Mucosa of rectum (tissue), 2 donors: ENCODE measurements at regions not wholly inside any gene's neighbourhood (a gene's known extent, or its start where the extent isn't known, plus 50 kb on each side); places are given as distances from the start of the nearest gene placed in this dataset.
"Not testable (repeated sequence)": the region's sequence is repeated elsewhere in the genome, so short reads cannot be mapped to it uniquely, and the experiment has no call there.

Experiments used
- H3K27ac ChIP-seq, 2 donors: one replicate each; pipeline ENCODE4 v1.7.0; 2013; ENCODE audit warnings: inconsistent platforms in 2 of 2, low read depth in 2 of 2, low read length in 2 of 2
- H3K27me3 ChIP-seq, 2 donors: one replicate each; pipeline ENCODE4 v1.7.0; 2013; ENCODE audit warnings: low read length in 2 of 2; ENCODE audit not compliant: control insufficient read depth in 2 of 2, insufficient read depth in 2 of 2
- H3K36me3 ChIP-seq, 2 donors: one replicate each; pipeline ENCODE4 v1.7.0; 2013; ENCODE audit warnings: low read length in 2 of 2; ENCODE audit not compliant: control insufficient read depth in 2 of 2, insufficient read depth in 2 of 2
- H3K4me1 ChIP-seq, 2 donors: one replicate each; pipeline ENCODE4 v1.7.0; 2013; ENCODE audit warnings: low read length in 2 of 2, mild to moderate bottlenecking in 1 of 2; ENCODE audit not compliant: control insufficient read depth in 2 of 2, insufficient read depth in 2 of 2
- H3K4me3 ChIP-seq, 2 donors: one replicate each; pipeline ENCODE4 v1.7.0; 2013; ENCODE audit warnings: low read length in 2 of 2
- H3K9ac ChIP-seq, 2 donors: one replicate each; pipeline ENCODE4 v1.7.0; 2013; ENCODE audit warnings: low read length in 2 of 2, low read depth in 1 of 2, mild to moderate bottlenecking in 1 of 2
- H3K9me3 ChIP-seq, 2 donors: one replicate each; pipeline ENCODE4 v1.7.0; 2013; ENCODE audit warnings: low read length in 2 of 2; ENCODE audit not compliant: control insufficient read depth in 2 of 2
- donor health status: healthy.
- donor health status: Normal muscosa, but diverticular disease.

DNA sequence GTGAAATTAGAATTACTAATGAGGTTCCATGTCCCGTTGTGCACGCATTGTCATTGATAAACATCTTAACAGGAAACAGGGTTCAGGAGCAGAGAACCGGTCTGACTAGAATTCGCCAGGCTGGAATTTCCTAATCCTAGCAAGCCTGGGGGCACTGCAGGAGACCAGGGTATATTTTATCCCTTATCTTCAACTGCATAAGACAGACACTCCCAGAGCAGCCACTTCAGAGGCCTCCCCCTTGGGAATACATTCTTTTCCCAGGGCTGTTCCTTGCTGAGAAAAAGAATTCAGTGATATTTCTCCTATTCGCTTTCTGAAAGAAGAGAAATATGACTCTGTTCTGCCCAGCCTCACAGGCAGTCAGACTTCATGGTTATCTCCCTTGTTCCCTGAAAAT lies 416.6 kb upstream of the HTR2C start:
- not testable (repeated sequence) for H3K4me3 ChIP-seq, H3K36me3 ChIP-seq, H3K27ac ChIP-seq, H3K9ac ChIP-seq, H3K4me1 ChIP-seq, H3K27me3 ChIP-seq, H3K9me3 ChIP-seq

DNA sequence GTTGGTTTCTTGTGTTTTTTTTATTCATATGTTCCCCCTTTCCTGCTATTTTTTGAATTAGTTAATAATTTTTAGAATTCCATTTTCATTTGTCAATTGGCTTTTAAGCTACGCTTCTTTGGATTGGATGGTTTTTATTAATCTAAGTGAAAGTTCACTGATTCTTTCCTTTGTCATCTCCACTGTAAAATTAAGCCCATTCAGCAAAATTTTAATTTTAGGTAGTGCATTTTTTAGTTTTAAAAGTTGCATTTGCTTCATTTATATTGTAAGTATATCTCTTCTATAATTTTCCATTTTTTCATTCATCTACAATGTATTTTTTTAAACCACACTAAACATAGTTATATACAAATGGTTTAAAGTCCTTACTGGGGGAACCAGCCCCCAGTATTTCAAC lies 417.3 kb upstream of the HTR2C start:
- Histone ChIP-seq H3K9me3 (peaks cover 0 to 5% of the 10 kb centered on the region in 2 donors), H3K27ac (no peak overlapping the region), H3K4me1 (no peaks in the 10 kb centered on the region), H3K36me3 (no peaks in the 10 kb centered on the region), H3K27me3 (no peaks in the 10 kb centered on the region), H3K9ac (no peak overlapping the region), H3K4me3 (no peak overlapping the region)

DNA sequence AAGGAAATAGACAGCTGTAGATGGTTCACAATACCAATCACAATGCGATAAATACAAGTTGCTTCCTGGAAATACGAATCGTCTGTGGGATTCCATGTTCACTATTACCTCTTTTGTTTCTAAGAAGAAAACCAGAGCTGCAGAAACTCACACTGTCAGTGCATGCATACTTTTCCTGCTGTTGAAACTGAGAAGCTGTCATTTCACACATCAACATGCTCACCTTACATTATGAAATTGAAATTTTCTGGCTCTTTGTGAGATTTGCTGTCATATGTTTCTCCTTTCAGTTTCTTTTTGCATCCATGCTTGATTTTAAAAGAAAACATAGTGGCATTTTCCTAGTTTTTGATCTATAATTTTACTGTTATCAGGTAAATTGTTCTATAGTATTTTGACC lies 418.3 kb upstream of the HTR2C start:
- Histone ChIP-seq H3K4me3 (no peak overlapping the region), H3K36me3 (no peaks in the 10 kb centered on the region), H3K27ac (no peak overlapping the region), H3K27me3 (no peaks in the 10 kb centered on the region), H3K4me1 (no peaks in the 10 kb centered on the region), H3K9ac (no peak overlapping the region), H3K9me3 (peaks cover 0 to 5% of the 10 kb centered on the region in 2 donors)

DNA sequence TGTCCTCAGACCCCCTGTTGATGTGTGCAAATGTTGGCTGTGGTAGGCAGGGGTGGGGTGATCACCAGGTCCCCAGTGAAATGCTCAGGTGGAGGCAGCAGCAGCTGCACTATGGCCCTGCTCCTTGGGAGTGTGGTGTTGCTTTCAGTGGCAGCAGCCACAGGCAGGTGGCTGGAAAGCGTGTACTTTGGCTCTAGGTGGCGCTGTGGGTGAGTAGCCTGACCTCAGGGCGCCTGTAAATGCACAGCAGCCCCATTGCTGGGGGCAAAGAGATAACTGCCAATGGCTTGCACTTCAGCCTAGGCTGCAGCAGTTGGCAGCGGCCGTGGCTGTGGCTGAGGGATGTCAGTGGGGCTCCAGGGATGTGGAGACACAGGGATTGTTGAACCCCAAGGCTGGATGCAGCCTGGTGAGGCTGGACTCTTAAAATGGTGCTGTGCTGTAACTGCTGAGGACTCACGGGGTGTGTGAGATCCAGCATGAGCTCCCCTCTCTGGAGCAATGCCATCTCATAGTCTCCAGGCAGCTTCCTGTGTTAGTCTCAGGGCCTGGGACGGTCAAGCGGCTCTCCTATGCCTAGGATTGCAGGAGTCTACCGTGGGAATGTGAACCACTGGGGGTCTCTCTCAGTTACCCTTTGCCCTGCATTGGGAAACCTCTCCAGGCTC lies 421.7 kb upstream of the HTR2C start:
- H3K9me3 ChIP-seq = no peaks in the 10 kb centered on the region
- H3K36me3 ChIP-seq = no peaks in the 10 kb centered on the region

DNA sequence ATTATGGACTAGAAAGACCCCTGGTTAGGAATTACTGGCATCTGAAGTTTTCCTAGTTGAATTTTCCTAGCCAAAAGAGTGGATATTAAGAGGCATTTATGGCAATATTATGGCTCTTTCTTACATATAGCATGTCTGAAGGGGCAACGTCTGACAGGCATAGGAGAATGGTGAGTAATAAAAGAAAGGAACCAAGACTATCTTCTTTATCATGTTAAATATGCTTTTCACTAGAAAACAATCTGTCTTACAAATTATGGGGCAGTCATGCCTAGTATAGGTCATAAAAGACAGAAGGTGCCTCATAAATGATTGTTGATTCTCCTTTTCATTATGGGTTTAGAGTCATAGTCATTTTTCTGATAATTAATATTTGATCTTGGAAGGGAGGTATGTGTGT lies 431.1 kb upstream of the HTR2C start:
- H3K4me1 ChIP-seq = no peaks in the 10 kb centered on the region
- no peaks in the 10 kb centered on the region for H3K27me3 ChIP-seq

More for the DNA sequence above, 421.7 kb upstream of the HTR2C start:
- Histone ChIP-seq H3K27me3 (no peaks in the 10 kb centered on the region), H3K9ac (no peak overlapping the region), H3K27ac (no peak overlapping the region), H3K4me3 (no peak overlapping the region), H3K4me1 (no peaks in the 10 kb centered on the region)

DNA sequence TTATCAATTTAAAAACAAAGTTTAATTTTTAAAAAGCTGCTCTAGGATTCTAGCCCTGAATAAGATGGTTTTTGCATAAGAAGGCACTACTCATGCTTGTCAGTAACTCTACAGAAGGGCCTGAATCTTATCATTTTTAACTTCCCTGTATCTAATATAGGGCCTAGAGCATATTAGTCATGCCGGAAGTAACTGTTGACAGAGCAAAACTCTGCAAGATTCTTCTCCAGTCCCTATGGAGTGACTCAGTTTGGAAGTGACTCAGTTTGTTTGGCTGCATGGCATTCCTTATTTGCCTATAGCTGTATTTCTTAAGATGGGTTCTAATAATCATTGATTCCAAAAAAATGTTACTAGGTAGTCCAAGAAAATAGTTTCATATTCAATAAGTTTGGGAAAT lies 431.8 kb upstream of the HTR2C start:
- no peaks in the 10 kb centered on the region for H3K27me3 ChIP-seq

More for the DNA sequence above, 431.1 kb upstream of the HTR2C start:
- H3K27ac ChIP-seq = no peak overlapping the region
- no peaks in the 10 kb centered on the region for H3K9me3 ChIP-seq
- H3K36me3 ChIP-seq = no peaks in the 10 kb centered on the region
- H3K9ac ChIP-seq = no peak overlapping the region
- no peak overlapping the region for H3K4me3 ChIP-seq

DNA sequence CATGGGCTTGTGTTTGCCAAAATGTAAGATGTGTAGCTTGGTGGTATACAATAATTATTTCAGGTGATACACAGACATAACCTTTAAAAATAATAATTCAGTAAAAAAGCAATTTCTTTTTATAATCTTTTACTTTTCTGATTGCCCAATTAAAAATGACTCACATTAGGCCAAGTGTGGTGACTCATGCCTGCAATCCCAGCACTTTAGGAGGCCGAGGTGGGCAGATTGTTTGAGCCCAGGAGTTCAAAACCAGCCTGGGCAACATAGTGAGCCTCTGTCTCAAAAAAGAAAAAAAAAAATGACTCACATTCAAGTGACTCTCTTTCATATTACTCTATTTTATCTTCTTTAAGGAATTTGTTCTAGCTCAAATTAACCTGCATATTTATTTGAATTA lies 449.4 kb upstream of the HTR2C start:
- no peak overlapping the region for H3K4me3 ChIP-seq
- no peak overlapping the region for H3K27ac ChIP-seq
- no peaks in the 10 kb centered on the region for H3K4me1 ChIP-seq
- H3K36me3 ChIP-seq = no peaks in the 10 kb centered on the region
- no peaks in the 10 kb centered on the region for H3K9me3 ChIP-seq
- no peak overlapping the region for H3K9ac ChIP-seq
- no peaks in the 10 kb centered on the region for H3K27me3 ChIP-seq

More for the DNA sequence above, 431.8 kb upstream of the HTR2C start:
- no peaks in the 10 kb centered on the region for H3K36me3 ChIP-seq
- H3K9ac ChIP-seq = no peak overlapping the region
- H3K4me3 ChIP-seq = no peak overlapping the region
- H3K4me1 ChIP-seq = no peaks in the 10 kb centered on the region
- no peak overlapping the region for H3K27ac ChIP-seq
- H3K9me3 ChIP-seq = no peaks in the 10 kb centered on the region

DNA sequence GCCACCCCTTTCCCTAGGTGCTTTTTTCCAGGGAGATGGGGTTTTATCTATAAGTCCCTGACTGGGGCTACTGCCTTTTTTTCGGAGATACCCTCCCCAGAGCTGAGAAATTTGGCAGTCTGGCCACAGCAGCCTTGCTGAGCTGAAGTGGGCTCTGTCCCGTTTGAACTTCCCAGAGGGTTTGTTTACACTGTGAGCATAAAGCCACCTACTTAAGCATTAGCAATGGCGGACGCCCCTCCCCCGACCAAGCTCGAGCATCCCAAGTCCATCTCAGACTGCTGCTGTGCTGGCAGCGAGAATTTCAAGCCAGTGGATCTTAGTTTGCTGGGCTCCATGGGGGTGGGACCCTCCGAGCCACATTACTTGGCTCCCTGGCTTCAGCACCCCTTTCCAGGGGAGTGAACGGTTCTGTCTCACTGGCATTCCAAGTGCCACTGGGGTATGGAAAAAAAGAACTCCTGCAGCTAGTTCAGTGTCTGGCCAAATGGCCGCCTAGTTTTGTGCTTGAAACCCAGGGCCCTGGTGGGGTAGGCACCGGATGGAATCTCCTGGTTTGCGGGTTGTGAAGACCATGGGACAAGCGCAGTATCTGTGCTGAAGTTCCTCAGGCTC lies 456.4 kb upstream of the HTR2C start:
- no peaks in the 10 kb centered on the region for H3K4me1 ChIP-seq
- no peak overlapping the region for H3K4me3 ChIP-seq
- no peaks in the 10 kb centered on the region for H3K27me3 ChIP-seq
- H3K27ac ChIP-seq = no peak overlapping the region
- H3K9ac ChIP-seq = no peak overlapping the region
- no peaks in the 10 kb centered on the region for H3K9me3 ChIP-seq
- H3K36me3 ChIP-seq = no peaks in the 10 kb centered on the region

DNA sequence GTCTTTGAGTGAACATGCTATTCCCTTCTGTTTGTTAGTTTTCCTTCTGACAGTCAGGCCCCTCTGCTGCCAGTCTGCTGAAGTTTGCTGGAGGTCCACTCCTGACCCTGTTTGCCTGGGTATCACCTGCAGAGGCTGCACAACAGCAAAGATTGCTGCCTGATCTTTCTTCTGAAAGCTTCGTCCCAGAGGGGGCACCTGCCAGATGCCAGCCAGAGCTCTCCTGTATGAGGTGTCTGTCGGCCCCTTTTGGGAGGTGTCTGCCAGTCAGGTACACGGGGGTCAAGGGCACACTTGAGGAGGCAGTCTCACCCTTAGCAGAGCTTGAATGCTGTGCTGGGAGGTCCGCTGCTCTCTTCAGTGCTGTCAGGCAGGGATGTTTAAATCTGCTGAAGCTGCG lies 456.9 kb upstream of the HTR2C start:
- Histone ChIP-seq H3K27ac (no peak overlapping the region), H3K9ac (no peak overlapping the region), H3K4me3 (no peak overlapping the region), H3K27me3 (no peaks in the 10 kb centered on the region), H3K9me3 (no peaks in the 10 kb centered on the region), H3K4me1 (no peaks in the 10 kb centered on the region), H3K36me3 (no peaks in the 10 kb centered on the region)

DNA sequence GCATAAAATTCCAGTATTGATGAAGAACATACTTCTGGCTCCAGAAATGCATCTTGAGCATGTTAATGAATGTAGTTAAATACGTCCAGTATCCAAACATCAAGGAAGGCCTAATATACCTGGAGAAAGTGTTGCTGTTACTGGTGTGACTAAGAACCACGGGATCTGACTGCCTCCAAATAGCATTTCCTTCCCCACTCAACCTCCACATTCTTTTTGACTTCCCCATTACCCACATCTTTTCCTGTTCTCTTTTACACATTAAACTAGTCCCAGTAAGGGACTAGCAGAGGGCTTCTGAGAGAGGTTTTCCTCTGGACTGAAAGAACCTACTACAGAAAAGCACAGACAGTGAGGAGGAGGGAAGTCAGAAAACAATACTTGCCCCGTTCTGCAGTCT lies 482.8 kb upstream of the HTR2C start:
- H3K27me3 ChIP-seq = peaks cover 0 to 3% of the 10 kb centered on the region in 2 donors
- no peaks in the 10 kb centered on the region for H3K36me3 ChIP-seq
- no peak overlapping the region for H3K27ac ChIP-seq
- no peak overlapping the region for H3K9ac ChIP-seq
- no peak overlapping the region for H3K4me3 ChIP-seq
- no peaks in the 10 kb centered on the region for H3K4me1 ChIP-seq
- H3K9me3 ChIP-seq = no peaks in the 10 kb centered on the region
